Stimulated activated CD4-positive, alpha-beta T cell treated with anti-CD3 and anti-CD28 coated beads, TNF-alpha, amount 100 ng/mL, for 1 hour (primary cell): ENCODE measurements at regions not wholly inside any gene's neighbourhood (a gene's known extent, or its start where the extent isn't known, plus 50 kb on each side); places are given as distances from the start of the nearest gene placed in this dataset.

ENCODE experiments used
- DNase-seq, 3 donors: peaks; one replicate each; pipeline ENCODE4 v3.0.0-alpha.2; 2020; ENCODE audit warnings: low read depth in 3 of 3, low spot score in 1 of 3

- no peak for DNase-seq
Measured at GRCh38 chr10:128694851-128695725, 568.9 kb upstream of the MKI67 start.

DNA sequence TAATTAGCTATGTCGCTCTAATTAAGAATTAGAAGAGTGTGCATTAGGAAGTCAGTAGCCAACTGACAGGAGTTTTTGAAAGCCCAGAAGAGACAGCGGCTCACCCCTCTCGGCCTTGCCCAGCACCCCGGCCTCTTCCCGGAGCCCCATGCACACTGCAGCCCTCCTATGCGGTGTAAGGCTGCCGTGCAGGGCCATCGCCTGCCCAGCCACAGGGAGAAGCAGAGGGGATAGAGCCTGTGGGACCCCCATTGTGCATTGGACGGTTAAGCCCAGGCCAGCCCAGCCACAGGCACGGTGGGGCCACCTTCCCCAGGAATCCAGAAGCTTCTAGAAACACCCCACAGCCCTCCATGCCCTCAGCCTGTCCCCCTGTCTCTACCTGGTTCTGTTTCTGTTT lies 569.7 kb upstream of the MKI67 start:
- no peak for DNase-seq

DNA sequence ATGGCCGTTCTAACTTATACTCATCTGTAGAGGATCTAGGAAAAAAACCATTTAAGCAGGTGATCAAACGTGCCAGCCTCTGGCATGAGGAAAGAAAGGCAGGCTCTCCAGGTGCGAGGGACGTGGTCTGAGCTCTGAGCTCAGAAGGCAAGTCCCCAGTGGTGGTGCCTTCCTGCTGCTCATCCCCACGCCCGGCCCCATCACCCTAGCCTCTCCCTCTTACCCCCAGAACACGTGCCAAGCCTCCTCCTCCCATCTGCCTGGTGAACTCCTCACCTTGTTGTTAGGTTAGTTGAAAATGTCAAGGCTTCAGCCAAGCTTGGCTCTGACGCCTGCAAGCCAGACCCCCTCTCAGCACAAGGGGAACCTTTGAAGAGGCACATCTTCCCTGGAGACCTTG lies 571.2 kb upstream of the MKI67 start:
- DNase-seq, result no peak

- DNase-seq, result no peak
Measured at GRCh38 chr10:128701381-128701780, 575.2 kb upstream of the MKI67 start.

GRCh38 chr10:128701837-128702236 lies 575.6 kb upstream of the MKI67 start:
- DNase-seq, result no peak

- DNase-seq, result no peak
Measured at GRCh38 chr10:128704716-128705115, 578.5 kb upstream of the MKI67 start.

DNA sequence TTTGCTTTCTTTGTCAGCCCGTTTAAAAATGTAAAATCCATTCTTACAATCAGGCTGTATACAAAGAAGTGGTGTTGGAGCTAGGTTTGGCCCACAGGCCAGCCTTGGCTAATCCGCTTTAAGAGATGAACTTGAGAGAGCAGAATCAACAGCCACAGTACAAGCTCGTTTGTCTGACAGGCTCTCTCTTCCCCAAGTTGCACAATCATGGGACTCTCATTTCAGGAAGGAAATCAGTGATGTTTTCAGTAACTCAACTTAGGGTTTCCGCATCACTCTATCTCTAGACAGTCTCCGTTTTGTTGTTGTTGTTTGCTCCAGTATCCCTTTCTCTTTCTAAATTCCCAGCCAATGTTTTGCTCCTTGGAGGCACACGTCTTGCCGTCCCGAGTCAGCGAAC lies 582.0 kb upstream of the MKI67 start:
- no peak for DNase-seq

- no peak for DNase-seq
Measured at GRCh38 chr10:128709686-128710085, 583.5 kb upstream of the MKI67 start.

GRCh38 chr10:128710098-128710797 lies 584.0 kb upstream of the MKI67 start:
- no peak for DNase-seq

DNA sequence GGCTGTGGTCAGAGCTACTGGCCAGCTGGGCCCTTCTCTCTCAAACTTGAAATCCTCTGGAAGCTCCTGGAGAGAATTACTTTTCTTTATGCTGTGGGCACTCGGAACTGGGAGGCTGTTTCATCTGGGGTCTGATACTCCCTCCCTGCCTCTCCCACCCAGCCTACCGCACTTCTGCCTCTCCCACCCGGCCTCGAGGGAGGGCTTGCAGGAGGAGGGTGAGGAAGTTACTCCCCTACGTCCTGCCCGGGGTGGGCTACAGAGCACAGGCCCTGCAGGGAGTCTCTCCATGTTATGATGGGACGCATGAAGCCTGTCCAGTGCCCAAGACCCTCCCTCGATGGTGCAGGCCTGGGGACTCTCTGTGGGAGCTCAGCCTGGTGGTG lies 584.6 kb upstream of the MKI67 start:
- no peak for DNase-seq

- no peak for DNase-seq
Measured at GRCh38 chr10:128711806-128712205, 585.6 kb upstream of the MKI67 start.

DNA sequence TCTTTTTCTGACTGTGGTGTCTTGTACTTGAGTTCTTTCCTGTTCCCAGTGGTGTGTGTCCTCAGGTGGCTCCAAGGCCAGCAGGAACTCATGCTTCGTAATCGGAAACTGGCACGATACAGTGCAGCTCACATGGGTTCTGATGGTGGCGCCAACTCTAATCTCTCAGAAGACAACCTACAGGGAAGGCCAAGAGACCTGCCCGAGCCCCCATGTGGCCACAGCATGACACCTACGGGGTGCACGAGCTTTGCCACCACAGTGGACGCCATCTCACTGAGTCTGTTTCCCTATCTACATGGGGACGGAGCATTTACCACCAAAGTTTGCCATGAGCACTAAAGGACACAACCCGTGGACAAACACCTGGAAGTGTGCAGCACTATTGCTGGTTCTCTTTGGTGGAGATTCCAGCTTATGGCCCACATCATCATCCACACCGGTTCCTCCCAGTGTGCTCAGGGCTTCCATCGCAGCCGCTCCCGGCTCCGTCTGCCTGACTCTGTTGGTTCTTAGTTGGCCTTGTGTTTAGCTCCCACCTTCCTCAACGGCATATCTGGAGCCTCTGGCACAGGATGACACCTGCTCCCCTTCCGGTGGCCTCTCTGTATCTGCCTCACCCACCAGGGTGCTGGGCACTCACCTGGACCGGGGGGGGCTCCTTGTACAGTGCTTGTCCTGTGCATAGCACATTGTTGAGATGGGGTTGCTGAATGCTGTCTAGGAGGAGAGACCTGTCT lies 586.6 kb upstream of the MKI67 start:
- no peak for DNase-seq

DNA sequence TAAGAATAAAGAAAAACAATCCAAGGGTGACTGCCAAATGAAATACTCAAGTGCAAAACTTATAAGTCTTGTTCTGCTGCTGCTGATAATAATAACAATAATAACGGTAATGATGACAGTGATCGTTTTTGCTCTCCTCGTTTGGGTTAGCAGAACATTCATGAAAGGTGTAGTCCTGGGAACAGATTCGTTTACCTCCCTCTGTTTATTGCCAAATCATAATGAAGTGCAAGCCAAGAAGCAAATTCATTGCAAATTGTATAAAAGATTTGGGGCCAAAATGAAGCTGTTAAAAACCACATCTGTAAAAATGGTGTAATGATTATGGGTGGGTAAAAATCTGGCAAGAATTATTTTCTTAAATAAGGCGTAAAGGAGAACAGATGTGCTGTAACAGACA lies 587.2 kb upstream of the MKI67 start:
- no peak for DNase-seq

- no peak for DNase-seq
Measured at GRCh38 chr10:128713874-128714570, 587.8 kb upstream of the MKI67 start.

- DNase-seq, result no peak
Measured at GRCh38 chr10:128714644-128715415, 588.6 kb upstream of the MKI67 start.

DNA sequence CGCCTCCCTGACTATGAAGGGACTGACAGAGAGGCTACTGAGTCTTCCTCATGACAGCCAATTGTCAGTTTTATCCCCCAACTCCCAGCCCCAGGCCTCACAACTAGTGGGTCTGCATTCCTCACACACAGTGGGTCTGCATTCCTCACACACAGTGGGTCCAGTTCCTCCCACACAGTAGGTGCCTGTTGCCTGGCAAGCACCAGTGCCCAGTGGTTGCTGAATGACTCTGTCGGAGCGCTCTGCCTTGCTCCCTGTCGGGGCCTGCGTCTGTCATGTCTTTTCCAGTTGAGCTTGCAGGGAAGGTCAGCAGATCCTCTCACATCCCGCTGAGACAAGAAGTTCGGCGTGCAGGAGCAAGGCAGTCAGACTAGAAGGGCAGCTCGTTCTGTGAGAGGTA lies 590.0 kb upstream of the MKI67 start:
- no peak for DNase-seq

GRCh38 chr10:128721963-128722445 lies 595.8 kb upstream of the MKI67 start:
- no peak for DNase-seq

DNA sequence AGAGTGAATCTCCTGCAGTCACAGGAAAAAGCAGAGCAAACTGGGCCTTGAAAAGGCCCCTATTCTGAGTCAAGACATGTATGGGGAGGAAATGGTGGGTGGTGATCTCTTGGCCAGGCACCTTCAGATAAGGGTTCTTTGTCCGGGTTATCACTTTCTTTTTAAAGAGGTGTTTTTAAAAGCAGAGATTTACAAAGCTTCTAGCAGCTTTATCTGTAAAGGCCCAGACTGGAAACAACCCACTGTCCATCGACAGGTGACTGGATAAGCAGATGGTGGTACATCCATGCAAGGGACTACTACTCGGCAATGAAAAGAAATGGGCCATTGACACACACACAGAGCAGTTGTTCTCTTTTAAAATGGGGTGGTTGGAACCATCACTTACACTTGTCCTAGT lies 596.7 kb upstream of the MKI67 start:
- DNase-seq, result no peak

DNA sequence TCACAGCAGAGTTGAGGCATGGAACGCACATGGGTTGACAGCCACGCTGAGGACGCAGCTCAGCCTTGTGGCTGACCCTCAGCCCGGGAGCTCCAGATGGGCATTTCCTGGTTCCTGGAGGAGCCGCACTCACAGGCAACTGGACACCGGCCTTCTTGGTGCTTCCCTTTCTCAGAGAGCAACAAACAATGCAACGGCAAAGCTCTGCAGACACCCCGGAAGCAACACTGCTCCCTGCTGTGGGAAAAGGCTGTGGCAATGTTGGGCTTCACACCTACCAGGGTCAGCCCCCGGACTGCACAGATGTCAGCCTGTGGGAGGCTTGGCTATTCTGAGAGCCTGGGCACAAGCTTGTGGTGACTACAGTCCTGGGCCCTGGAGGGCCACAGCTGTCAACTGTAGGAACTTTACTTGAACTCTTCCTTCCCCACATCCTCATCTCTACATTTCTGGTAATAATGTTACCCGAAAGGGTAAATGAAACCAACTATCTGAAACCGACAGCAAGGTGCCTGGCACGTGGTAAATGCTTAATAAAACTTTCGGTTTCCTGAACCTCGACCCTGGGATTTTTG lies 597.5 kb upstream of the MKI67 start:
- DNase-seq, result no peak

- no peak for DNase-seq
Measured at GRCh38 chr10:128725531-128725930, 599.3 kb upstream of the MKI67 start.
